ENCODE measurements at regions not wholly inside any gene's neighbourhood (a gene's known extent, or its start where the extent isn't known, plus 50 kb on each side); places are given as distances from the start of the nearest gene placed in this dataset.

DNA sequence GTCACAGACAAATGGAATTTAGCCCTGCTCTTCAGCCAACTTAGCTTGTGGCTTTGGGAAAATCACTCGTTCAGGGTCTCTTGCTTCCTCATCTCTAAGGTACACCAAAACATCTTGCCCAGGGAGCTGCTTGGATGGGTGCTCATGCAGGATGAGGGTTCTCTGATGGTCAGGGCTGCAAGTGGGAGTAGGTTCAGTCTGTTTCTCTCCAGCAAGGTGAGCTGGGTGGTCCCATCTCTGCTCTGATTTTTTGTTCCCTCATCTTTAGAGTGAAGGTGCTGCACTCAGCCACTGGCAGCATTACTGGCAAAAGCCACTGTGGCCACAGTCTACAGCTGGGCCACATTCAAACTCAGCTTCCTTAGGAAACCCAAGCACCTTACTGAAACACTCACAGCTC lies 149.9 kb upstream of the GPR26 start:
- H3K4me1 ChIP-seq: no peaks in the 10 kb centered on the region
- TF ChIP-seq, protein P1, sequence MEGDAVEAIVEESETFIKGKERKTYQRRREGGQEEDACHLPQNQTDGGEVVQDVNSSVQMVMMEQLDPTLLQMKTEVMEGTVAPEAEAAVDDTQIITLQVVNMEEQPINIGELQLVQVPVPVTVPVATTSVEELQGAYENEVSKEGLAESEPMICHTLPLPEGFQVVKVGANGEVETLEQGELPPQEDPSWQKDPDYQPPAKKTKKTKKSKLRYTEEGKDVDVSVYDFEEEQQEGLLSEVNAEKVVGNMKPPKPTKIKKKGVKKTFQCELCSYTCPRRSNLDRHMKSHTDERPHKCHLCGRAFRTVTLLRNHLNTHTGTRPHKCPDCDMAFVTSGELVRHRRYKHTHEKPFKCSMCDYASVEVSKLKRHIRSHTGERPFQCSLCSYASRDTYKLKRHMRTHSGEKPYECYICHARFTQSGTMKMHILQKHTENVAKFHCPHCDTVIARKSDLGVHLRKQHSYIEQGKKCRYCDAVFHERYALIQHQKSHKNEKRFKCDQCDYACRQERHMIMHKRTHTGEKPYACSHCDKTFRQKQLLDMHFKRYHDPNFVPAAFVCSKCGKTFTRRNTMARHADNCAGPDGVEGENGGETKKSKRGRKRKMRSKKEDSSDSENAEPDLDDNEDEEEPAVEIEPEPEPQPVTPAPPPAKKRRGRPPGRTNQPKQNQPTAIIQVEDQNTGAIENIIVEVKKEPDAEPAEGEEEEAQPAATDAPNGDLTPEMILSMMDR (IDR thresholded peaks at IDR 0.05): no peak
- intact Hi-C loops (cut with DNase I): no loop called here
- ATAC-seq (no peak), DNase-seq (no peak)
- peaks cover 0 to 24% (median 3%) of the 10 kb centered on the region in 3 donors for H3K27me3 ChIP-seq (ENCODE audit: insufficient read depth in 3 of 3, low read length in 2 of 3)
- no peaks in the 10 kb centered on the region for H3K9me3 ChIP-seq
- H3K36me3 ChIP-seq (ENCODE audit: insufficient read depth in 1 of 2, low read depth in 1 of 2): no peaks in the 10 kb centered on the region
- 45 to 59% (median 53%) methylated on average over 1 of the region's 1 CpG for WGBS, 3 donors
- no peak overlapping the region for H3K27ac ChIP-seq
- H3K4me3 ChIP-seq: no peak overlapping the region

- Histone ChIP-seq H3K27me3 (ENCODE audit: insufficient read depth in 3 of 3, low read length in 2 of 3) (peaks cover 0 to 24% (median 0%) of the 10 kb centered on the region in 3 donors), H3K9me3 (no peaks in the 10 kb centered on the region), H3K4me1 (no peaks in the 10 kb centered on the region), H3K4me3 (no peak overlapping the region), H3K36me3 (ENCODE audit: insufficient read depth in 1 of 2, low read depth in 1 of 2) (no peaks in the 10 kb centered on the region), H3K27ac (no peak overlapping the region)
- 46 to 51% (median 47%) methylated on average over 9 of the region's 9 CpGs for WGBS, 3 donors
- DNase-seq (no peak), ATAC-seq (no peak)
- TF ChIP-seq, protein P1 (IDR thresholded peaks at IDR 0.05): no peak
- intact Hi-C loops (cut with DNase I): no loop called here
These were observed 148.7 kb upstream of the GPR26 start for GRCh38 chr10:123517426-123517825.

- Histone ChIP-seq H3K27ac (no peak overlapping the region), H3K27me3 (ENCODE audit: insufficient read depth in 3 of 3, low read length in 2 of 3) (peaks cover 0 to 24% (median 0%) of the 10 kb centered on the region in 3 donors), H3K9me3 (no peaks in the 10 kb centered on the region), H3K4me3 (no peak overlapping the region), H3K4me1 (no peaks in the 10 kb centered on the region), H3K36me3 (ENCODE audit: insufficient read depth in 1 of 2, low read depth in 1 of 2) (no peaks in the 10 kb centered on the region)
- DNase-seq (no peak), ATAC-seq (no peak)
- intact Hi-C loops (cut with DNase I): no loop called here
- 83 to 87% (median 84%) methylated on average over 4 of the region's 4 CpGs for WGBS, 3 donors
- TF ChIP-seq, protein P1 (IDR thresholded peaks at IDR 0.05): no peak
These were observed 148.3 kb upstream of the GPR26 start for GRCh38 chr10:123517901-123518300.

DNA sequence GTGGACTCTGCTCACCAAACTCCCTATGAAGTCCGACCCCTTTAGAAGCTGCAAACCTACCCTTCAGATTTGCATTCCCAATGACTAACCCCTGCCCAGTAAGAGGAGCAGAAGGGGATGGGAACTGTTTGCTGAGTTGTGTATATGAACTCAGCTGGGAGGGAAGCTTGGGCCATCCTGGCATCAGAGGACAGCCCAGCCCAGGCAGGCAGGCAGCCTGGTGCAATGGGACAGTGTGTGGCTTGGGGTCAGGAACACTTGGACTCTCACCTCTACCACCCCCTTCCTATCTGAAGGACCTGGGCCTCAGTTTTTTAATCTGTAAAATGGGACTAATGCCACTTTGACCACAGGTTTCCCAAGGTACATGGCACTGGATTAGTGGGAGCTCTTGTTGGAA lies 147.4 kb upstream of the GPR26 start:
- TF ChIP-seq, protein P1 (IDR thresholded peaks at IDR 0.05): no peak
- DNase-seq (no peak), ATAC-seq (no peak)
- 66 to 79% (median 69%) methylated on average over 1 of the region's 1 CpG for WGBS, 3 donors
- Histone ChIP-seq H3K27ac (no peak overlapping the region), H3K4me3 (no peak overlapping the region), H3K9me3 (no peaks in the 10 kb centered on the region), H3K4me1 (no peaks in the 10 kb centered on the region), H3K27me3 (ENCODE audit: insufficient read depth in 3 of 3, low read length in 2 of 3) (peaks cover 0 to 24% (median 0%) of the 10 kb centered on the region in 3 donors), H3K36me3 (ENCODE audit: insufficient read depth in 1 of 2, low read depth in 1 of 2) (no peaks in the 10 kb centered on the region)
- intact Hi-C loops (cut with DNase I): no loop called here

GRCh38 chr10:123519861-123520260 lies 146.3 kb upstream of the GPR26 start:
- Histone ChIP-seq H3K9me3 (no peaks in the 10 kb centered on the region), H3K36me3 (ENCODE audit: insufficient read depth in 1 of 2, low read depth in 1 of 2) (no peaks in the 10 kb centered on the region), H3K27me3 (ENCODE audit: insufficient read depth in 3 of 3, low read length in 2 of 3) (peaks cover 0 to 18% (median 0%) of the 10 kb centered on the region in 3 donors), H3K4me1 (no peaks in the 10 kb centered on the region), H3K27ac (no peak overlapping the region), H3K4me3 (no peak overlapping the region)
- 75 to 81% (median 77%) methylated on average over 6 of the region's 6 CpGs for WGBS, 3 donors
- TF ChIP-seq, protein P1 (IDR thresholded peaks at IDR 0.05): no peak
- DNase-seq (no peak), ATAC-seq (no peak)
- intact Hi-C loops (cut with DNase I): no loop called here
